HEK293 (cell line): ENCODE measurements at regions not wholly inside any gene's neighbourhood (a gene's known extent, or its start where the extent isn't known, plus 50 kb on each side); places are given as distances from the start of the nearest gene placed in this dataset.

ENCODE experiments used
- CTCF ChIA-PET: fragments of 350-600 bp; formaldehyde crosslinking; extraction: SDS; loops from one replicate; lab custom pipeline; 2021; ENCODE audit warnings: antibody characterized with exemption; lab: Yijun Ruan, JAX
- POLR2A ChIA-PET: fragments of 300-600 bp; formaldehyde crosslinking; extraction: SDS; loops from one replicate; lab custom pipeline; 2020; ENCODE audit warnings: antibody characterized with exemption, inconsistent platforms; lab: Yijun Ruan, JAX
- H3K27ac ChIP-seq: fragments of 200-500 bp; sonication (Bioruptor generic); 2 replicates; pipeline ENCODE4 v1.5.1; 2014; ENCODE audit warnings: low read depth, low read length, control low read depth, inconsistent platforms; ENCODE audit errors: extremely low read depth
- H3K36me3 ChIP-seq, 2 experiments: fragments of 200-500 bp in 1 of 2; sonication (Bioruptor generic) in 1 of 2; 1 replicate in 1 of 2; 2 replicates in 1 of 2; pipeline ENCODE4 v1.5.1; 2014 to 2017; ENCODE audit warnings: inconsistent platforms in 2 of 2, low read length in 2 of 2; ENCODE audit not compliant: control insufficient read depth in 2 of 2, insufficient read depth in 1 of 2
- H3K4me1 ChIP-seq: fragments of 200-500 bp; sonication (Bioruptor generic); 2 replicates; pipeline ENCODE4 v1.5.1; 2014; ENCODE audit warnings: mild to moderate bottlenecking, low read length, inconsistent platforms; ENCODE audit not compliant: control insufficient read depth, insufficient read depth
- H3K4me3 ChIP-seq: 2 replicates; pipeline ENCODE4 v1.5.1; 2011; ENCODE audit warnings: low read depth, mild to moderate bottlenecking, control low read depth, low read length, moderate library complexity
- H3K9me3 ChIP-seq: fragments of 200-500 bp; sonication (Bioruptor generic); 2 replicates; pipeline ENCODE4 v1.5.1; 2014; ENCODE audit warnings: low read depth, low read length, inconsistent platforms; ENCODE audit not compliant: control insufficient read depth, insufficient read depth
- ATF2 ChIP-seq: fragments of 450-650 bp; formaldehyde crosslinking; IDR thresholded peaks from 2 replicates; pipeline ENCODE4 v1.5.1; 2016; ENCODE audit warnings: missing biosample characterization, missing genetic modification characterization, low read depth
- EGR2 ChIP-seq: fragments of 450-650 bp; formaldehyde crosslinking; IDR thresholded peaks from 2 replicates; pipeline ENCODE4 v1.5.1; 2016; ENCODE audit warnings: low read depth, missing biosample characterization, missing genetic modification characterization
- GFI1B ChIP-seq: fragments of 450-650 bp; formaldehyde crosslinking; IDR thresholded peaks from 2 replicates; pipeline ENCODE4 v1.5.1; 2016; ENCODE audit warnings: missing biosample characterization, missing genetic modification characterization
- GLI2 ChIP-seq: fragments of 450-650 bp; formaldehyde crosslinking; IDR thresholded peaks from 2 replicates; pipeline ENCODE4; 2017; ENCODE audit warnings: missing biosample characterization, missing genetic modification characterization, low read depth, borderline replicate concordance
- PRDM1 ChIP-seq: fragments of 450-650 bp; formaldehyde crosslinking; IDR thresholded peaks from 2 replicates; pipeline ENCODE4; 2016; ENCODE audit warnings: missing biosample characterization, missing genetic modification characterization
- PRDM6 ChIP-seq: fragments of 450-650 bp; formaldehyde crosslinking; IDR thresholded peaks from 2 replicates; pipeline ENCODE4 v1.5.1; 2017; ENCODE audit warnings: missing biosample characterization, missing genetic modification characterization
- WT1 ChIP-seq: fragments of 450-650 bp; formaldehyde crosslinking; IDR thresholded peaks from 2 replicates; pipeline ENCODE4 v1.5.1; 2016; ENCODE audit warnings: missing biosample characterization, missing genetic modification characterization
- ZBTB21 ChIP-seq: fragments of 450-650 bp; formaldehyde crosslinking; IDR thresholded peaks from 2 replicates; pipeline ENCODE4 v1.5.1; 2017; ENCODE audit warnings: missing biosample characterization, missing genetic modification characterization
- ZBTB8A ChIP-seq: fragments of 450-650 bp; formaldehyde crosslinking; IDR thresholded peaks from 2 replicates; pipeline ENCODE4 v1.5.1; 2016; ENCODE audit warnings: missing biosample characterization, missing genetic modification characterization
- ZFHX2 ChIP-seq: fragments of 450-650 bp; formaldehyde crosslinking; conservative IDR thresholded peaks from 2 replicates; pipeline ENCODE4 v1.5.1; 2016; ENCODE audit warnings: missing biosample characterization, missing genetic modification characterization
- ZNF157 ChIP-seq: fragments of 450-650 bp; formaldehyde crosslinking; IDR thresholded peaks from 2 replicates; pipeline ENCODE4 v1.5.1; 2016; ENCODE audit warnings: missing biosample characterization, missing genetic modification characterization
- ZNF19 ChIP-seq: fragments of 450-650 bp; formaldehyde crosslinking; IDR thresholded peaks from 2 replicates; pipeline ENCODE4; 2016; ENCODE audit warnings: missing biosample characterization, missing genetic modification characterization, low read depth
- ZNF202 ChIP-seq: fragments of 450-650 bp; formaldehyde crosslinking; IDR thresholded peaks from 2 replicates; pipeline ENCODE4 v1.5.1; 2016; ENCODE audit warnings: missing biosample characterization, missing genetic modification characterization, borderline replicate concordance
- ZNF341 ChIP-seq: fragments of 450-650 bp; formaldehyde crosslinking; IDR thresholded peaks from 2 replicates; pipeline ENCODE4; 2016; ENCODE audit warnings: low read depth, missing biosample characterization, missing genetic modification characterization
- ZNF366 ChIP-seq: fragments of 450-650 bp; formaldehyde crosslinking; conservative IDR thresholded peaks from 2 replicates; pipeline ENCODE4 v1.5.1; 2016; ENCODE audit warnings: missing biosample characterization, missing genetic modification characterization
- ZNF501 ChIP-seq: fragments of 450-650 bp; formaldehyde crosslinking; IDR thresholded peaks from 2 replicates; pipeline ENCODE4 v1.5.1; 2016; ENCODE audit warnings: missing biosample characterization, missing genetic modification characterization
- ZNF530 ChIP-seq: fragments of 450-650 bp; formaldehyde crosslinking; IDR thresholded peaks from 2 replicates; pipeline ENCODE4 v1.5.1; 2016; ENCODE audit warnings: low read depth, missing biosample characterization, missing genetic modification characterization
- ZNF596 ChIP-seq: fragments of 450-650 bp; IDR thresholded peaks from 2 replicates; pipeline ENCODE4 v1.5.0; 2018; ENCODE audit warnings: missing biosample characterization, mild to moderate bottlenecking, missing genetic modification characterization, moderate library complexity
- ZNF600 ChIP-seq: fragments of 450-650 bp; formaldehyde crosslinking; IDR thresholded peaks from 2 replicates; pipeline ENCODE4 v1.5.1; 2016; ENCODE audit warnings: missing biosample characterization, missing genetic modification characterization
- ZNF645 ChIP-seq: fragments of 450-650 bp; formaldehyde crosslinking; IDR thresholded peaks from 2 replicates; pipeline ENCODE4; 2016; ENCODE audit warnings: missing biosample characterization, missing genetic modification characterization
- ZNF677 ChIP-seq: fragments of 450-650 bp; IDR thresholded peaks from 2 replicates; pipeline ENCODE4 v1.5.0; 2018; ENCODE audit warnings: missing biosample characterization, mild to moderate bottlenecking, missing genetic modification characterization, moderate library complexity
- TF ChIP-seq, protein P1 (sequence below): fragments of 450-650 bp; formaldehyde crosslinking; conservative IDR thresholded peaks from 2 replicates; pipeline ENCODE4 v1.5.1; 2016; ENCODE audit warnings: low read depth, missing biosample characterization, missing genetic modification characterization
- TF ChIP-seq, protein P2 (sequence below): fragments of 450-650 bp; formaldehyde crosslinking; IDR thresholded peaks from 2 replicates; pipeline ENCODE4 v1.5.1; 2016; ENCODE audit warnings: missing biosample characterization, missing genetic modification characterization

- Histone ChIP-seq H3K36me3 (no peaks in the 10 kb centered on the region), H3K9me3 (no peaks in the 10 kb centered on the region), H3K4me1 (no peaks in the 10 kb centered on the region), H3K27ac (no peak overlapping the region), H3K4me3 (no peak overlapping the region)
- ChIA-PET CTCF (no interaction called here), POLR2A (no interaction called here)
- TF ChIP-seq PRDM6 (tag by site-specific recombination) (no peak), ATF2 (tag by site-specific recombination) (no peak), ZNF596 (tag by site-specific recombination) (no peak), WT1 (tag by site-specific recombination) (no peak), ZNF157 (no peak), ZBTB21 (tag by site-specific recombination) (no peak), EGR2 (tag by site-specific recombination) (no peak)
- TF ChIP-seq, protein P1, sequence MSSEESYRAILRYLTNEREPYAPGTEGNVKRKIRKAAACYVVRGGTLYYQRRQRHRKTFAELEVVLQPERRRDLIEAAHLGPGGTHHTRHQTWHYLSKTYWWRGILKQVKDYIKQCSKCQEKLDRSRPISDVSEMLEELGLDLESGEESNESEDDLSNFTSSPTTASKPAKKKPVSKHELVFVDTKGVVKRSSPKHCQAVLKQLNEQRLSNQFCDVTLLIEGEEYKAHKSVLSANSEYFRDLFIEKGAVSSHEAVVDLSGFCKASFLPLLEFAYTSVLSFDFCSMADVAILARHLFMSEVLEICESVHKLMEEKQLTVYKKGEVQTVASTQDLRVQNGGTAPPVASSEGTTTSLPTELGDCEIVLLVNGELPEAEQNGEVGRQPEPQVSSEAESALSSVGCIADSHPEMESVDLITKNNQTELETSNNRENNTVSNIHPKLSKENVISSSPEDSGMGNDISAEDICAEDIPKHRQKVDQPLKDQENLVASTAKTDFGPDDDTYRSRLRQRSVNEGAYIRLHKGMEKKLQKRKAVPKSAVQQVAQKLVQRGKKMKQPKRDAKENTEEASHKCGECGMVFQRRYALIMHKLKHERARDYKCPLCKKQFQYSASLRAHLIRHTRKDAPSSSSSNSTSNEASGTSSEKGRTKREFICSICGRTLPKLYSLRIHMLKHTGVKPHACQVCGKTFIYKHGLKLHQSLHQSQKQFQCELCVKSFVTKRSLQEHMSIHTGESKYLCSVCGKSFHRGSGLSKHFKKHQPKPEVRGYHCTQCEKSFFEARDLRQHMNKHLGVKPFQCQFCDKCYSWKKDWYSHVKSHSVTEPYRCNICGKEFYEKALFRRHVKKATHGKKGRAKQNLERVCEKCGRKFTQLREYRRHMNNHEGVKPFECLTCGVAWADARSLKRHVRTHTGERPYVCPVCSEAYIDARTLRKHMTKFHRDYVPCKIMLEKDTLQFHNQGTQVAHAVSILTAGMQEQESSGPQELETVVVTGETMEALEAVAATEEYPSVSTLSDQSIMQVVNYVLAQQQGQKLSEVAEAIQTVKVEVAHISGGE (tag by site-specific recombination): no peak
Measured at GRCh38 chr2:56812432-56812831, 628.6 kb downstream of the CCDC85A start.

- no peak for TF ChIP-seq ZNF530 (tag by site-specific recombination)
- TF ChIP-seq ZNF366 (tag by site-specific recombination): no peak
- TF ChIP-seq GLI2: no peak
- no peak for TF ChIP-seq ZNF202 (tag by site-specific recombination)
- TF ChIP-seq, protein P2, sequence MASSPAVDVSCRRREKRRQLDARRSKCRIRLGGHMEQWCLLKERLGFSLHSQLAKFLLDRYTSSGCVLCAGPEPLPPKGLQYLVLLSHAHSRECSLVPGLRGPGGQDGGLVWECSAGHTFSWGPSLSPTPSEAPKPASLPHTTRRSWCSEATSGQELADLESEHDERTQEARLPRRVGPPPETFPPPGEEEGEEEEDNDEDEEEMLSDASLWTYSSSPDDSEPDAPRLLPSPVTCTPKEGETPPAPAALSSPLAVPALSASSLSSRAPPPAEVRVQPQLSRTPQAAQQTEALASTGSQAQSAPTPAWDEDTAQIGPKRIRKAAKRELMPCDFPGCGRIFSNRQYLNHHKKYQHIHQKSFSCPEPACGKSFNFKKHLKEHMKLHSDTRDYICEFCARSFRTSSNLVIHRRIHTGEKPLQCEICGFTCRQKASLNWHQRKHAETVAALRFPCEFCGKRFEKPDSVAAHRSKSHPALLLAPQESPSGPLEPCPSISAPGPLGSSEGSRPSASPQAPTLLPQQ (tag by site-specific recombination): no peak
- CTCF ChIA-PET: no interaction called here
- H3K4me1 ChIP-seq: no peaks in the 10 kb centered on the region
- POLR2A ChIA-PET: no interaction called here
- no peaks in the 10 kb centered on the region for H3K9me3 ChIP-seq
- H3K4me3 ChIP-seq: no peak overlapping the region
- H3K36me3 ChIP-seq: no peaks in the 10 kb centered on the region
- H3K27ac ChIP-seq: no peak overlapping the region
Measured at GRCh38 chr2:56813490-56813889, 629.7 kb downstream of the CCDC85A start.

- Histone ChIP-seq H3K4me1 (no peaks in the 10 kb centered on the region), H3K36me3 (no peaks in the 10 kb centered on the region), H3K9me3 (no peaks in the 10 kb centered on the region), H3K27ac (no peak overlapping the region), H3K4me3 (no peak overlapping the region)
- POLR2A ChIA-PET: no interaction called here
- CTCF ChIA-PET: no interaction called here
- TF ChIP-seq ZNF157 (no peak), ZNF341 (tag by site-specific recombination) (no peak), ZNF600 (tag by site-specific recombination) (no peak), ZNF501 (no peak), GFI1B (tag by site-specific recombination) (no peak), ZNF19 (tag by site-specific recombination) (no peak), ZNF645 (no peak), ZNF677 (tag by site-specific recombination) (no peak), ZBTB8A (tag by site-specific recombination) (no peak), PRDM1 (tag by site-specific recombination) (no peak), ZFHX2 (tag by site-specific recombination) (no peak)
Measured at GRCh38 chr2:56816666-56817065, 632.9 kb downstream of the CCDC85A start.
